ENCODE measurements at regions not wholly inside any gene's neighbourhood (a gene's known extent, or its start where the extent isn't known, plus 50 kb on each side); places are given as distances from the start of the nearest gene placed in this dataset.

GRCh38 chr14:86540636-86541247 lies 1010.8 kb downstream of the FLRT2 start:
- TF ChIP-seq, protein P1, sequence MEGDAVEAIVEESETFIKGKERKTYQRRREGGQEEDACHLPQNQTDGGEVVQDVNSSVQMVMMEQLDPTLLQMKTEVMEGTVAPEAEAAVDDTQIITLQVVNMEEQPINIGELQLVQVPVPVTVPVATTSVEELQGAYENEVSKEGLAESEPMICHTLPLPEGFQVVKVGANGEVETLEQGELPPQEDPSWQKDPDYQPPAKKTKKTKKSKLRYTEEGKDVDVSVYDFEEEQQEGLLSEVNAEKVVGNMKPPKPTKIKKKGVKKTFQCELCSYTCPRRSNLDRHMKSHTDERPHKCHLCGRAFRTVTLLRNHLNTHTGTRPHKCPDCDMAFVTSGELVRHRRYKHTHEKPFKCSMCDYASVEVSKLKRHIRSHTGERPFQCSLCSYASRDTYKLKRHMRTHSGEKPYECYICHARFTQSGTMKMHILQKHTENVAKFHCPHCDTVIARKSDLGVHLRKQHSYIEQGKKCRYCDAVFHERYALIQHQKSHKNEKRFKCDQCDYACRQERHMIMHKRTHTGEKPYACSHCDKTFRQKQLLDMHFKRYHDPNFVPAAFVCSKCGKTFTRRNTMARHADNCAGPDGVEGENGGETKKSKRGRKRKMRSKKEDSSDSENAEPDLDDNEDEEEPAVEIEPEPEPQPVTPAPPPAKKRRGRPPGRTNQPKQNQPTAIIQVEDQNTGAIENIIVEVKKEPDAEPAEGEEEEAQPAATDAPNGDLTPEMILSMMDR (IDR thresholded peaks at IDR 0.05), result no peak
- no peak for TF ChIP-seq POLR2A (IDR thresholded peaks at IDR 0.05)

All from adrenal gland (tissue), 5 donors.